ENCODE measurements at regions not wholly inside any gene's neighbourhood (a gene's known extent, or its start where the extent isn't known, plus 50 kb on each side); places are given as distances from the start of the nearest gene placed in this dataset.
"Not testable (repeated sequence)": the region's sequence is repeated elsewhere in the genome, so short reads cannot be mapped to it uniquely, and the experiment has no call there.

GRCh38 chr18:51248685-51249084, 51.2 kb upstream of the MEX3C start:
- DNase-seq, result no peak
- no peak for ATAC-seq (ENCODE audit: poor library complexity)
- intact Hi-C loops (cut with DNase I), result no loop called here

DNA sequence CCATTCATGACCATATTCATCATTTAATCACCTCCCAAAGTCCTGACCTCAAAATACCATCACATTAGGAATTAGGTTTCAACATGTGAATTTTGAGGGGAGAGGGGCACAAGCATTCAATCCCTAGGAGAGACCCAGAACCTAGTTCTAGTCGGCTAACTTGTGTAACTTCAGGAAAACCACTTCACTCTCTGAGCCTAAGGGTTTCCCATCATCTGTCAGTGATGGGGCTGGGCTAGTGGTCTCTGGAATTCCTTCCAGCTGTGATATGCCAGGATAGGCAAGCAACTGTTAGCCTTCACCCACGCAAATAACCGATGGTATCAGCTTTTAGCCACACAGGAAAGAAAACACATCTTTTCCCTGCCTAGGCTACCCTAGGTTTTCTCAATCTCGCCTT, 52.5 kb upstream of the MEX3C start:
- ATAC-seq (ENCODE audit: poor library complexity) (no peak), DNase-seq (no peak)
- intact Hi-C loops (cut with DNase I), result no loop called here

DNA sequence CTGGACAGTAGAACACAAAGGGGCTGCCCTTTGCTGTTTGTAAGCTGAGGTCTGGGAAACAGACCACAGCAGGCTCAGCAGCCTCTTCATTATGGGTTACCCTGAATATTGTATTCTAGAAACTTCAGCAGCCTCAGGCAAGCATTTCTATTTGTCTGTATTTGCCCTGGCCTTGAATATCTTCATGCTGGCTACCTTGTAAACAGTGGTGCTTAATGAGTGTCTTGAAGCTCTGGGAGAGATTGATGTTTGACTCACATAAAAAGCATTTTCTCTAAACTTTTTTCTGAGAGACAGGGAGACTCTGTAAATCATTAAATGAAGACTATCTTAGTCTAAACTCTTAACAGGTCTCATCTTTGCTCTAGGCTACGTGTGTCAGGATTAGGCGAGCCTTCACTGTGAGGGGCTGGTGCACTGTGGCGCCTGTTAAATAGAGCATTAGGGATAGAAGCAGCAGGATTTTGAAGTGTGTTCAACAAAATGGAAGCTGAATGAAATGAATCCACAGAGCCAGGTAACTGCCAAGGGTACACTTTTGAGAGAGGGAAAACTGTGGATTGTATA, 53.1 kb upstream of the MEX3C start:
- intact Hi-C loops (cut with DNase I), result no loop called here
- ATAC-seq (ENCODE audit: poor library complexity), result no peak
- no peak for DNase-seq

GRCh38 chr18:51251625-51252024, 54.1 kb upstream of the MEX3C start:
- intact Hi-C loops (cut with DNase I), result no loop called here
- ATAC-seq (ENCODE audit: poor library complexity), result no peak

GRCh38 chr18:51253476-51253875, 56.0 kb upstream of the MEX3C start:
- ATAC-seq (ENCODE audit: poor library complexity) (no peak), DNase-seq (no peak)
- intact Hi-C loops (cut with DNase I), result no loop called here

More at GRCh38 chr18:51251625-51252024, 54.1 kb upstream of the MEX3C start:
- no peak for DNase-seq

GRCh38 chr18:51255693-51256092, 58.2 kb upstream of the MEX3C start:
- DNase-seq, result no peak
- ATAC-seq (ENCODE audit: poor library complexity), result no peak
- intact Hi-C loops (cut with DNase I), result no loop called here

- intact Hi-C loops (cut with DNase I), result no loop called here
- ATAC-seq (ENCODE audit: poor library complexity) (no peak), DNase-seq (no peak)
These were observed 59.7 kb upstream of the MEX3C start for GRCh38 chr18:51257150-51257549.

DNA sequence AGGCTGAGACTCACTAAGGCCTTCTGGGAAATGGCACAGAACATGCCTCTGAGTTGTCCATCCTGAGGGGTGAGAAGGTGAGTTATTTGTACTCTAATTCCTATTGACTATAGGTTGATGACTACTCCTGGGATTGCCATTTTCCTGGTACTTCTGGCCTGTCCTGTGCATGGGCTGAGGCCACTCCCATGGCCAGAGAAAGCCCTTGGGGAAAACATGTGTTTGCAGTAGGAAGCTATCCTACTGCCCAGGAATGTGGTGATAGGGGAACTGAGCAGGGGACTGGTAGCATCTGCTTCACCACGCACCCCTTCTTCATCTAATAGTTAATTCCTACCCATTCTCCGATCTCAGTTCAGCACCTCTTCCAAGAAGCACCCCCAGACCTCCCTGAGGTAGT, 62.6 kb upstream of the MEX3C start:
- no peak for DNase-seq
- no peak for ATAC-seq (ENCODE audit: poor library complexity)
- intact Hi-C loops (cut with DNase I), result no loop called here

- DNase-seq; ATAC-seq (ENCODE audit: poor library complexity); intact Hi-C loops (cut with DNase I): not testable (repeated sequence)
These were observed 68.6 kb upstream of the MEX3C start for GRCh38 chr18:51266077-51266476.

DNA sequence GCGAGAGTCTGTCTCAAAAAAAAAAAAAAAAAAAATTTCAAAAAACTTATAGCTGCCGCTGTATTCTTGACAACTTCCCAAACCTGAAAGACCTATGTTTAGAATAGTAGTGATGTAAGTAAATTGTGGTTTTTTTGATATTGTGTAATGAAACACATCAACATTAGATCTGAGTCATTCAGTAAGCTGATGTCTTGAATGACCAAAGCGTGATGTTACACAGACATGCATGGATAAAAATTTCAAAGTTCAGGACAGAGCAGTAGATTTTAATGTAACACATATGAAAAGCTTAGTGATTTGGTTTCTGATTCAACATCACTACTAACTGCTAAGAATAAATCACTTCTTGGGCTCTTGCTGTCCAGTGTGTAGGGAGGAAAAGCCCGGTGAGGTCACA, 69.3 kb upstream of the MEX3C start:
- ATAC-seq (ENCODE audit: poor library complexity) (no peak), DNase-seq (no peak)
- intact Hi-C loops (cut with DNase I), result no loop called here

DNA sequence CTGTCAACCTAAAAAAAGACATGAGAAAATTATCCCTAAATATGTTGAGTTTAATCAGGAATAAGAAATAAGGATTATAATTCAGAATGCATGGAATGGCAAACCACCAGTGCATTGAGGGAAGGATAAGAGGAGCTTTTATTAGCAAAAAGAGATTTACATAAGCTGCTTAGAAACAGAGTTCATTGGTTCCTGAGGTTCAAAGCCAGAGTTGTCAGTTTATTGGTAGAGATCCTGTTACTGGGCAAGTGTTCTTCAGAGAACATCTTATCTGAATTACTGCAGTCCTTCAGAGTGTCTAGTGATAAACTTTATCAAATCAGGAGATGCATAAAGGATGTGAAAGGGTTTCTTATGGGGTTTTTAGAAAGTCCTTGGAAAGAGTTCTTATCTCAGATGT, 76.0 kb upstream of the MEX3C start:
- no peak for DNase-seq
- no peak for ATAC-seq (ENCODE audit: poor library complexity)
- intact Hi-C loops (cut with DNase I), result no loop called here

DNA sequence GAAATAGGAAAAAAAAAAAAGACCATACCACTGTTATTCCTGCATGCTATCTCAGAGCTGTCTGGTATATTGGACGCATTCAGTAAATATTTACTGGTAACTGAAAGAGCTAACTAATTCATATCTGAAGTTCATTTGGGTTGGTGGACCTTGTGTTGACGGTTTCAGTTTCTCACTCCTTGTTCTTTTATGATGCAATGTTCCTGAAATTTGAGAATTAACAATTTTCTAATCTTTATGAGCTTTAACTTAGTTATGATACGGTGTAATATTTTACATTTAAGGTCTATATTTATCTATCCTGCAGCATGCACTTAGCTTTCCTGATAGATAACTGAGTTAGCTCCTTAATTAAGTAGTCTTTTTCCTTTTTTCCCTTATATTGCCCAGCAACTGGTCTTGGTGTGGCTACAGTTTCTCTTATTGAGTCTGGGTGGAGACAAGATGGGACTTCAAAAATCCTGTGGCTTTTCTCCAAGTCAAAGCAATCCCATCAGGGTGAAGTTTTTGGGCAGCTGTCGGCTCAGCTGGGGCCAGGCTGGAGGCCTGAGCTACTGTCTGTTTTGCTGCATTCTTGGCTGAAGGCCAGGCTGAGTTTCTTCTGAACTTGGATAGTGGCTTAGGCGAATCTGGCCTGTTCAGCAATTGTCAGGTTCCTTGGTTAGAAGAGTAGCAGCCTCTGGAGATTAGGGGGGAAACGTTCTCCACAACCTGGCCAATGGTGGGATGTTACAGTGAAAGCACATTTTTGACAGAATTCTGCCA, 78.4 kb upstream of the MEX3C start:
- intact Hi-C loops (cut with DNase I), result no loop called here
- ATAC-seq (ENCODE audit: poor library complexity), result peak; percentile 71
- DNase-seq, result peak; percentile 45

DNA sequence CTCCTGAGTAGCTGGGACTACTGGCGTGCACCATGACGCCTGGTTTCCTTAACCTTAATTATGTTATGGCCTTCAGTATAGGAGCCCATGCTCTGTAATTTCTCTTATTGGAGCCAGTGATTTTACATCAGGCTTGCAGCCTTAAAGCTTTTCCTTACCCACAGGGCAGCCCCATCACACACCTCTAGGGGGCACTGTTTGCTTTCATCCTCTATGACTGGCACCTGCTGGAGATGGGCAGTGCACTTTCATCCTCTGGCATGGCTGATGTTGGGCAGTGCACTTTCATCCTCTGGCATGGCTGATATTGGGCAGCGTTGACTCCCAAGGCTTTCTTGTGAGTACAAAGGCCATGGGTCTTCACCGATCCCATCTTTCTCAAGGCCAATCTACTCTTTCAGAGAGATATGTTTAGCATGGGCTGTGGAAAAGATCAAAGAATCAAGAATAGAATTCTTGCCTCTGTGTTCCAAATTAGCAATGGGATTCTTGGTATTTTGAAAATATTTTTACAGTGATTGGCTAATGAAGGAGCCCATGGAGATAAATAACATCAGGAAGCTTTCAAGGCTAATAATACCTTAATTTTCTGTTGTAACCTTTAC, 80.7 kb upstream of the MEX3C start:
- DNase-seq (no peak), ATAC-seq (ENCODE audit: poor library complexity) (no peak)
- intact Hi-C loops (cut with DNase I), result no loop called here

- ATAC-seq (ENCODE audit: poor library complexity), result no peak
- intact Hi-C loops (cut with DNase I), result no loop called here
- no peak for DNase-seq
These were observed 82.0 kb upstream of the MEX3C start for GRCh38 chr18:51279367-51279984.

GRCh38 chr18:51287818-51288508, 90.5 kb upstream of the MEX3C start:
- ATAC-seq (ENCODE audit: poor library complexity) (peak; percentile 89), DNase-seq (no peak)
- intact Hi-C loops (cut with DNase I), result no loop called here

DNA sequence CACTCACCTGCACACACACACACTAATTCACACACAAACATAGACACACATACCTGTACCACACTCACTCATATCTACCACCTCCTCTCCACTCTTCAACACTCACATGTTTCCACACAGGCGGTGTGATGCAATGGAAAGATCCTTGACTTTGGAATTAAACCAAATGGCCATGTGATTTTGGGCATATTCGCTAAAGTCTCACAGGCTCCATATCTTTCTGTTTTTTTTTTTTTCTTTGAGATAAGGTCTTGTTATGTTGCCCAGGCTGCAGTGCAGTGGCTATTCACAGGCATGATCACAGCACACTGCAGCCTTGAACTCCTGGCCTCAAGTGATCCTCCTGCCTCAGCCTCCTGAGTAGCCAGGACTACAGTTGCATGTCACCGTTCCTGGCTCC, 91.1 kb upstream of the MEX3C start:
- intact Hi-C loops (cut with DNase I), result no loop called here
- ATAC-seq (ENCODE audit: poor library complexity) (no peak), DNase-seq (no peak)

- no peak for ATAC-seq (ENCODE audit: poor library complexity)
- intact Hi-C loops (cut with DNase I), result no loop called here
- DNase-seq, result no peak
These were observed 93.4 kb upstream of the MEX3C start for GRCh38 chr18:51290860-51291259.

- intact Hi-C loops (cut with DNase I), result no loop called here
- no peak for DNase-seq
- no peak for ATAC-seq (ENCODE audit: poor library complexity)
These were observed 103.4 kb upstream of the MEX3C start for GRCh38 chr18:51300912-51301311.

GRCh38 chr18:51301376-51301775, 103.9 kb upstream of the MEX3C start:
- DNase-seq (no peak), ATAC-seq (ENCODE audit: poor library complexity) (no peak)
- intact Hi-C loops (cut with DNase I), result no loop called here
